Mesothelial cell of epicardium (in vitro differentiated cells): ENCODE measurements at regions not wholly inside any gene's neighbourhood (a gene's known extent, or its start where the extent isn't known, plus 50 kb on each side); places are given as distances from the start of the nearest gene placed in this dataset.

Experiments used
- DNase-seq, 2 experiments: peaks; one replicate each; pipeline ENCODE4 v3.0.0; 2021; ENCODE audit warnings: low spot score in 2 of 2; ENCODE audit not compliant: unreplicated experiment in 2 of 2
- H3K27ac Mint-ChIP-seq: 2 replicates; pipeline ENCODE4 v1.8.0; 2021; ENCODE audit warnings: mixed read lengths
- H3K27me3 Mint-ChIP-seq: 2 replicates; pipeline ENCODE4 v1.8.0; 2021; ENCODE audit warnings: low read depth, mixed read lengths
- H3K36me3 Mint-ChIP-seq: 2 replicates; pipeline ENCODE4 v1.8.0; 2021; ENCODE audit warnings: mixed read lengths
- H3K4me1 Mint-ChIP-seq: 2 replicates; pipeline ENCODE4 v1.8.0; 2021; ENCODE audit warnings: mixed read lengths
- H3K4me3 Mint-ChIP-seq: 2 replicates; pipeline ENCODE4 v1.8.0; 2021; ENCODE audit warnings: mild to moderate bottlenecking, moderate library complexity, mixed read lengths
- H3K9me3 Mint-ChIP-seq: 2 replicates; pipeline ENCODE4 v1.8.0; 2021; ENCODE audit warnings: mixed read lengths
- TF ChIP-seq, protein P1 (sequence below): fragments of 200-600 bp; sonication (generic); IDR thresholded peaks from one replicate; pipeline ENCODE4 v1.5.0; 2021; ENCODE audit warnings: antibody characterized with exemption; ENCODE audit not compliant: unreplicated experiment

GRCh38 chr20:60868316-60868891, 383.7 kb upstream of the CDH4 start:
- Mint-ChIP-seq H3K9me3 (no peaks in the 10 kb centered on the region), H3K27ac (no peak overlapping the region), H3K27me3 (peaks cover 24% of the 10 kb centered on the region), H3K4me3 (no peak overlapping the region), H3K4me1 (no peaks in the 10 kb centered on the region), H3K36me3 (no peaks in the 10 kb centered on the region)
- no peak for DNase-seq
- TF ChIP-seq, protein P1, sequence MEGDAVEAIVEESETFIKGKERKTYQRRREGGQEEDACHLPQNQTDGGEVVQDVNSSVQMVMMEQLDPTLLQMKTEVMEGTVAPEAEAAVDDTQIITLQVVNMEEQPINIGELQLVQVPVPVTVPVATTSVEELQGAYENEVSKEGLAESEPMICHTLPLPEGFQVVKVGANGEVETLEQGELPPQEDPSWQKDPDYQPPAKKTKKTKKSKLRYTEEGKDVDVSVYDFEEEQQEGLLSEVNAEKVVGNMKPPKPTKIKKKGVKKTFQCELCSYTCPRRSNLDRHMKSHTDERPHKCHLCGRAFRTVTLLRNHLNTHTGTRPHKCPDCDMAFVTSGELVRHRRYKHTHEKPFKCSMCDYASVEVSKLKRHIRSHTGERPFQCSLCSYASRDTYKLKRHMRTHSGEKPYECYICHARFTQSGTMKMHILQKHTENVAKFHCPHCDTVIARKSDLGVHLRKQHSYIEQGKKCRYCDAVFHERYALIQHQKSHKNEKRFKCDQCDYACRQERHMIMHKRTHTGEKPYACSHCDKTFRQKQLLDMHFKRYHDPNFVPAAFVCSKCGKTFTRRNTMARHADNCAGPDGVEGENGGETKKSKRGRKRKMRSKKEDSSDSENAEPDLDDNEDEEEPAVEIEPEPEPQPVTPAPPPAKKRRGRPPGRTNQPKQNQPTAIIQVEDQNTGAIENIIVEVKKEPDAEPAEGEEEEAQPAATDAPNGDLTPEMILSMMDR, result no peak

DNA sequence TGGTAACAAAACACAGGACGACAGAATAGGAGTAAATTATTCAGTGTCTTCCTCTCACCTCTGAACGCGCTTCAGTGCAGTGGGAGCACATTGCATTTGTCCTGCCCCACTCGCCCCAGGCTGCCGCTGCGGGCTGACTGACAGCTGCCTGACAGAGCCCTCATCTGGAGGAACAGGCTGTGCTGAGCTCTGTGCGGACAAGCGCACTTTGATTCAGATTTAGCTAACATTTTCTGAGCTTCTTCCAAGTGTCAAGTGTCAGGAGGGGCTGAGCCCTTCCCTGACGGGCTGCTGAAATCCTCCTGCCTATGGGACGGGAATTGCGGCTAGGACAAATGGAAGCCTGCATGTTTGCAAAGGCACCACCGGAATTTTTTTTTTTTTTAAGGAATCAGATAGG, 383.0 kb upstream of the CDH4 start:
- H3K27me3 Mint-ChIP-seq, result peaks cover 19% of the 10 kb centered on the region
- no peak overlapping the region for H3K27ac Mint-ChIP-seq
- no peaks in the 10 kb centered on the region for H3K9me3 Mint-ChIP-seq

DNA sequence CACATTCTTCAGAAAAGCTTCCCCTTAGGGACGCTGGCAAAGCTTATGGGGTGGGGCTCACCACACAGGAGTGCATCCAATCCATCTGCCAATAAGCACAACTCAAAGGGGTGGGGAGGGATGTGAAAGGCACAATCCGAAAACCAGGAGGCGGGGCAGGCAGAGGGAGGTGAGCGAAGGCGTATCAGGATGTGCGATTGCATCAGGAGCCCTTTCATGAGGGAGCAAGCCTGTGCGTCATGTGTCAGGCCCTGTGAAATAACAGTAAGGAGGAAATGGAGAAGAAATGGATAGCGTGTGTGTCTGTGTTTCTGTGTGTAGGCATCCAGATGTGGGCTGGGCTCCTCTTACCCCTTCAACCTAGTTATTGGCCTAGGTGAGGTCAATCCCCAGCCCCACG, 382.4 kb upstream of the CDH4 start:
- no peaks in the 10 kb centered on the region for H3K4me1 Mint-ChIP-seq
- no peaks in the 10 kb centered on the region for H3K36me3 Mint-ChIP-seq
- H3K27me3 Mint-ChIP-seq, result peaks cover 15% of the 10 kb centered on the region
- no peak overlapping the region for H3K4me3 Mint-ChIP-seq
- TF ChIP-seq, protein P1, result no peak
- no peak for DNase-seq
- no peak overlapping the region for H3K27ac Mint-ChIP-seq
- H3K9me3 Mint-ChIP-seq, result no peaks in the 10 kb centered on the region

More for the DNA sequence above, 383.0 kb upstream of the CDH4 start:
- no peak overlapping the region for H3K4me3 Mint-ChIP-seq
- no peaks in the 10 kb centered on the region for H3K36me3 Mint-ChIP-seq
- TF ChIP-seq, protein P1, result no peak
- H3K4me1 Mint-ChIP-seq, result no peaks in the 10 kb centered on the region
- no peak for DNase-seq

DNA sequence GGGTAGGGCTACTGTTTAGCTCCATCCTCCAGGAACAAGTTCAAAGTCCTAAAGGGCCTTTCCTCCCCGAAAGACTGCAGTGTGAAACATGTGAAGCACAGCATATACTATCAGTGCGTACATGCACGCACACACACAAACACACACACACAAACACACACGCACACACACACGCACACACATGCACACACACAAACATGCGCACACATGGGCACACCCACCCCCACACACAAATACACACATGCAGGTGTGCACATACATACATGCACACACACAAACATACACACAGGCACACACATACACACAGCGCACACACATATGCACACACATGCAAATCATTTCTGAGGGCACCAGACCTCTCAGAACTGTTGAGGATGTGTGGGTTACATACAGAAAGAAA, 382.0 kb upstream of the CDH4 start:
- Mint-ChIP-seq H3K27ac (no peak overlapping the region), H3K9me3 (no peaks in the 10 kb centered on the region), H3K36me3 (no peaks in the 10 kb centered on the region), H3K4me1 (no peaks in the 10 kb centered on the region), H3K4me3 (no peak overlapping the region), H3K27me3 (peaks cover 15% of the 10 kb centered on the region)
- no peak for DNase-seq
- TF ChIP-seq, protein P1, result no peak

DNA sequence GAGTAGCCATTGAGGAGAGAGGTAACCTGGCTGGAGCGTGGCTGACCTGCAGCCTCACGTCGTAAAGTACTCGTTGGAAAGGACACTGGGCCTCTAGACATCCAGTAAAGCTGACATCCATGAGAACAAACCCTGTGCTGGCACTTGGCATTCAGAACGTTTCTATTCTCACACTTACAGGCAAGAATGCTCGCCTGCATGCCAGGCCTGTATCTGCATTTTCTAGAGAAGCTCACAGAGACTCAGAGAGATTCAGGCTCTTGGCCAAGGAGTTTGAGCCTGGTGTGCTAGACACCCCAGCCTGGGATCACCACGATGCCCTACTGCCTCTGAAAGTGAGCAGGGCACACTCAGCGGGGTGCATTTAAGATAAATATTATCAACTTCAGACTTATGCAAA, 379.8 kb upstream of the CDH4 start:
- no peak for DNase-seq
- Mint-ChIP-seq H3K9me3 (no peaks in the 10 kb centered on the region), H3K27ac (no peak overlapping the region), H3K4me3 (no peak overlapping the region), H3K4me1 (no peaks in the 10 kb centered on the region), H3K36me3 (no peaks in the 10 kb centered on the region), H3K27me3 (peaks cover 15% of the 10 kb centered on the region)
- TF ChIP-seq, protein P1, result no peak
